ENCODE measurements at regions not wholly inside any gene's neighbourhood (a gene's known extent, or its start where the extent isn't known, plus 50 kb on each side); places are given as distances from the start of the nearest gene placed in this dataset.

GRCh38 chr2:16134436-16135165 is 194.3 kb downstream of the MYCN start:
- FAIRE-seq (no peak), DNase-seq (ENCODE audit: insufficient read length, low spot score) (no peak)

GRCh38 chr2:16130906-16131400 is 190.6 kb downstream of the MYCN start:
- FAIRE-seq (no peak), DNase-seq (ENCODE audit: insufficient read length, low spot score) (no peak)

GRCh38 chr2:16130541-16130880 is 190.2 kb downstream of the MYCN start:
- no peak for DNase-seq (ENCODE audit: insufficient read length, low spot score)
- peak; percentile 80 for FAIRE-seq

- no peak for FAIRE-seq
- no peak for DNase-seq (ENCODE audit: insufficient read length, low spot score)
Observed at GRCh38 chr2:16129716-16130540, 189.6 kb downstream of the MYCN start.

GRCh38 chr2:16128746-16129610 is 188.6 kb downstream of the MYCN start:
- FAIRE-seq (no peak), DNase-seq (ENCODE audit: insufficient read length, low spot score) (no peak)

- DNase-seq (ENCODE audit: insufficient read length, low spot score) (no peak), FAIRE-seq (no peak)
Observed at GRCh38 chr2:16127958-16128357, 187.6 kb downstream of the MYCN start.

GRCh38 chr2:16127276-16127940 is 187.1 kb downstream of the MYCN start:
- FAIRE-seq (peak; percentile 54), DNase-seq (ENCODE audit: insufficient read length, low spot score) (no peak)

- no peak for FAIRE-seq
- DNase-seq (ENCODE audit: insufficient read length, low spot score): no peak
Observed at GRCh38 chr2:16126517-16127275, 186.3 kb downstream of the MYCN start.

GRCh38 chr2:16125614-16126516 is 185.5 kb downstream of the MYCN start:
- no peak for FAIRE-seq
- no peak for DNase-seq (ENCODE audit: insufficient read length, low spot score)

GRCh38 chr2:16124881-16125613 is 184.7 kb downstream of the MYCN start:
- no peak for DNase-seq (ENCODE audit: insufficient read length, low spot score)
- FAIRE-seq: no peak

- DNase-seq (ENCODE audit: insufficient read length, low spot score): no peak
- no peak for FAIRE-seq
Observed at GRCh38 chr2:16123856-16124780, 183.8 kb downstream of the MYCN start.

GRCh38 chr2:16123421-16123820 is 183.1 kb downstream of the MYCN start:
- FAIRE-seq: no peak
- DNase-seq (ENCODE audit: insufficient read length, low spot score): no peak

GRCh38 chr2:16122556-16122955 is 182.2 kb downstream of the MYCN start:
- DNase-seq (ENCODE audit: insufficient read length, low spot score): no peak
- FAIRE-seq: no peak

- no peak for FAIRE-seq
Observed at GRCh38 chr2:16121986-16122390, 181.6 kb downstream of the MYCN start.

GRCh38 chr2:16121231-16121985 is 181.1 kb downstream of the MYCN start:
- no peak for FAIRE-seq
- no peak for DNase-seq (ENCODE audit: insufficient read length, low spot score)

More at GRCh38 chr2:16121986-16122390, 181.6 kb downstream of the MYCN start:
- DNase-seq (ENCODE audit: insufficient read length, low spot score): no peak

- DNase-seq (ENCODE audit: insufficient read length, low spot score) (no peak), FAIRE-seq (no peak)
Observed at GRCh38 chr2:16120591-16121180, 180.3 kb downstream of the MYCN start.

Measured in HTR-8/SVneo (cell line).